Skeletal muscle tissue (tissue), 3 donors: ENCODE measurements at regions not wholly inside any gene's neighbourhood (a gene's known extent, or its start where the extent isn't known, plus 50 kb on each side); places are given as distances from the start of the nearest gene placed in this dataset.

Experiments used
- H3K27ac ChIP-seq: one replicate; pipeline ENCODE4 v1.7.0; 2013; ENCODE audit warnings: mild to moderate bottlenecking, low read depth, low read length, inconsistent platforms
- H3K27me3 ChIP-seq, 3 donors: one replicate each; pipeline ENCODE4 v1.7.0; 2013; ENCODE audit warnings: low read length in 3 of 3; ENCODE audit not compliant: control insufficient read depth in 3 of 3, insufficient read depth in 3 of 3
- H3K36me3 ChIP-seq, 3 donors: one replicate each; pipeline ENCODE4 v1.7.0; 2013; ENCODE audit warnings: low read length in 3 of 3; ENCODE audit not compliant: control insufficient read depth in 3 of 3, insufficient read depth in 3 of 3
- H3K4me1 ChIP-seq, 3 donors: one replicate each; pipeline ENCODE4 v1.7.0; 2013; ENCODE audit warnings: low read length in 3 of 3, mild to moderate bottlenecking in 3 of 3; ENCODE audit not compliant: control insufficient read depth in 3 of 3, insufficient read depth in 3 of 3
- H3K4me3 ChIP-seq, 3 donors: one replicate each; pipeline ENCODE4 v1.7.0; 2013; ENCODE audit warnings: low read length in 3 of 3
- H3K9ac ChIP-seq, 3 donors: one replicate each; pipeline ENCODE4 v1.7.0; 2013; ENCODE audit warnings: low read length in 3 of 3, mild to moderate bottlenecking in 3 of 3, moderate library complexity in 2 of 3, low read depth in 1 of 3
- H3K9me3 ChIP-seq, 3 donors: one replicate each; pipeline ENCODE4 v1.7.0; 2013; ENCODE audit warnings: low read length in 3 of 3; ENCODE audit not compliant: control insufficient read depth in 3 of 3
- donor health status: Osteomylitis.

DNA sequence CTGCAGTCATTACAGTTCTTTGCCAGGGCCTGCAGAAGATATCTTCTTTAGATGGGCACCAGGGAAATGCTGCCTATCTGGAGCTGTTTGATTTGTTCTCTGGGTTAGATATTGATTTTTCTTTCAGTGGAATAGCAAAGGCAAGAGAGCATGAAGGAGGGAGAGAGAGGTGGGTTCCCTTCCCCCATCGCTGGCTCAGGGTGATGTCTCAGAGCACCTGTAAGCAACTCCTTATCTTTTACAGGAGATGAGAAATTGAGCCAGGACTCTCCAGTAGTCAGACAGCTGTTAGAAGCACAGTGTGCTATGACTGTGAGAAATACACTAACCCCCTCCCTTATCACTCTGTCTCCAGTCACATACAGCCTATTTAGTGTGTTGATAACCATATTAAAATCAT is 89.3 kb upstream of the SLC24A5 start:
- no peak overlapping the region for H3K9ac ChIP-seq
- H3K27ac ChIP-seq, result no peak overlapping the region
- no peak overlapping the region for H3K4me3 ChIP-seq
- no peaks in the 10 kb centered on the region for H3K4me1 ChIP-seq
- H3K9me3 ChIP-seq, result no peaks in the 10 kb centered on the region
- H3K27me3 ChIP-seq, result peaks cover 0 to 8% (median 0%) of the 10 kb centered on the region in 3 donors
- H3K36me3 ChIP-seq, result no peaks in the 10 kb centered on the region

GRCh38 chr15:48031973-48032372 is 88.8 kb upstream of the SLC24A5 start:
- no peak overlapping the region for H3K9ac ChIP-seq
- no peaks in the 10 kb centered on the region for H3K4me1 ChIP-seq
- no peaks in the 10 kb centered on the region for H3K36me3 ChIP-seq
- H3K27me3 ChIP-seq, result peaks cover 0 to 3% (median 0%) of the 10 kb centered on the region in 3 donors
- H3K27ac ChIP-seq, result no peak overlapping the region
- no peaks in the 10 kb centered on the region for H3K9me3 ChIP-seq
- no peak overlapping the region for H3K4me3 ChIP-seq

DNA sequence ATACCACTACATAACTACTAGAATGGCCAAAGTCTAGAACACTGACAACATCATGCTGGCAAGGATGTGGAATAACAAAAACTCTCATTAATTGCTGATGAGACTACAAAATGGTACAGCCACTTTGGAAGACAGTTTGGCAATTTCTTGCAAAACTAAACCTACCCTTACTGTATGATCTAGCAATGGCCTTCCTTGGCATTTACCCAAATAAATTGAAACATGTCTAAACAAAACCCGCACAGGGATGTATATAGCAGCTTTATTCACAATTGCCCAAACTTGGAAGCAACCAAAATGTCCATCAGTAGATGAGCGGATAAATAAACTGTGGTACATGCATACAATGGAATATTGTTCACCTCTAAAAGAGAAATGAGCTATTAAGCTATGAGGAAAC is 87.9 kb upstream of the SLC24A5 start:
- H3K4me3 ChIP-seq, result no peak overlapping the region
- no peaks in the 10 kb centered on the region for H3K36me3 ChIP-seq
- H3K27ac ChIP-seq, result no peak overlapping the region
- H3K4me1 ChIP-seq, result no peaks in the 10 kb centered on the region
- no peaks in the 10 kb centered on the region for H3K9me3 ChIP-seq
- no peaks in the 10 kb centered on the region for H3K27me3 ChIP-seq
- H3K9ac ChIP-seq, result no peak overlapping the region

GRCh38 chr15:48038221-48038620 is 82.6 kb upstream of the SLC24A5 start:
- no peaks in the 10 kb centered on the region for H3K4me1 ChIP-seq
- H3K9me3 ChIP-seq, result no peaks in the 10 kb centered on the region
- H3K4me3 ChIP-seq, result no peak overlapping the region
- H3K27me3 ChIP-seq, result peaks cover 0 to 3% (median 0%) of the 10 kb centered on the region in 3 donors
- H3K27ac ChIP-seq, result no peak overlapping the region
- H3K9ac ChIP-seq, result no peak overlapping the region
- no peaks in the 10 kb centered on the region for H3K36me3 ChIP-seq

DNA sequence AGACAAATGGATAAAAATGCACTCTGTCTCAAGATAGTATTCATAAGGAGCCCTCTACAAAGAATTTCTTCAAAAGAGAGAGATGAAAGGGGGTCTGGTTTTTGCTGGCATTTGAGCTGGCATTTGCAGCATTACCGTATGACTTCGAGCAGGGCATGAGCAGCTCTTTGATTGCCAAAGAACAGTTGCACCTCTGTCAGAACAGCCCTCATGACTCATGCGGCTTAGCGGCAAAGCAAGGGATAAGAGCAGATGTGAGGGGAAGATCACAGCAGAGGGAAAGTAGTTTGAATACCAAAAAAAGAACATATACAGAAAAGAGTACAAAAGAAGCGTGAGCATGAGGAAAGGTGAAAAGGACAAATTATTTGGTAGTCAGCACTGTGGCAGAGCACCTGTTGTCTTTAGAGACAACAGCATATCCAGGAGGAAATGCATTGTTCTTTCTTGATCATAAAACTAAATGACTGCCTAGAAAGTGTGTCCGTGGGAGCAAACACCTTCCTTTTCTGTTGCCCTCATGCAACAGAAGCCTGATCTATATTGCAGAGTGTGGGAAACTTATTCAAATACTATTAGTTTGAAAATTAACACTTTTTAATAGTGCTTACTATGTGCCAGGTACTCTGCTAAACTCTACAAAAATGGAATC is 80.5 kb upstream of the SLC24A5 start:
- Histone ChIP-seq H3K27ac (no peak overlapping the region), H3K9ac (no peak overlapping the region), H3K36me3 (no peaks in the 10 kb centered on the region), H3K27me3 (peaks cover 0 to 3% (median 0%) of the 10 kb centered on the region in 3 donors), H3K4me3 (no peak overlapping the region), H3K9me3 (no peaks in the 10 kb centered on the region), H3K4me1 (no peaks in the 10 kb centered on the region)

GRCh38 chr15:48041454-48041853 is 79.3 kb upstream of the SLC24A5 start:
- H3K9me3 ChIP-seq, result no peaks in the 10 kb centered on the region
- H3K9ac ChIP-seq, result no peak overlapping the region
- H3K4me1 ChIP-seq, result no peaks in the 10 kb centered on the region
- no peaks in the 10 kb centered on the region for H3K36me3 ChIP-seq
- peaks cover 0 to 3% (median 0%) of the 10 kb centered on the region in 3 donors for H3K27me3 ChIP-seq
- H3K4me3 ChIP-seq, result no peak overlapping the region
- H3K27ac ChIP-seq, result no peak overlapping the region

DNA sequence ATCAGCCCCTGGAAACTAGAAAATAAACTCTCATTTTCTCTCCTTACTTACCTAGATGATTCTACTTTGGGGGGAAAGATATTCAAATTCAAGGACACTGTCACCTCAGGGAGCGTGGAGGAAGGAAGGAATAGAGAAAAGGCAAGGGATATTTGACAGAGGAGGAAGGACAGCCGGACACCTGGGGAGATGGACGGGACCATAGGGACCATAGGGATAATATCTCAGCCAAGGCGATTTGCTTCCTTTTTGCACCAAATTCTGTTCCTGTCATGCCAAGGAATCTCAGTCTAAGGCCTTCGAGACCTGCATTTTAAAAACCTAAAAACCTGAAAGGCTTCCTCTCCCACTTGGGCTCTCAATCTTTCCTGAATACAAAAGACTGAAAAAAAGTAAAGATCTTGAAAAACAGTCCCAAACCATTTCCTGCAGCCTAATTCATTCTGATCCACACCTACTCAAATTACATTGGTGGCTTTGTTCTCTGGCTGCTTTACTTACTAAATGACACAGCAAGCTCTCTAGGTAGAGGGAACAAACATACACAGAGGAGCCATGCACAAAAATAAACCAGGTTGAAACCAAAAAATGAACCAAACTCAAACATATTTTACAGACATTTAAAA is 73.9 kb upstream of the SLC24A5 start:
- no peaks in the 10 kb centered on the region for H3K4me1 ChIP-seq
- no peaks in the 10 kb centered on the region for H3K9me3 ChIP-seq
- no peaks in the 10 kb centered on the region for H3K36me3 ChIP-seq
- no peaks in the 10 kb centered on the region for H3K27me3 ChIP-seq
- H3K4me3 ChIP-seq, result no peak overlapping the region
- no peak overlapping the region for H3K27ac ChIP-seq
- H3K9ac ChIP-seq, result no peak overlapping the region

DNA sequence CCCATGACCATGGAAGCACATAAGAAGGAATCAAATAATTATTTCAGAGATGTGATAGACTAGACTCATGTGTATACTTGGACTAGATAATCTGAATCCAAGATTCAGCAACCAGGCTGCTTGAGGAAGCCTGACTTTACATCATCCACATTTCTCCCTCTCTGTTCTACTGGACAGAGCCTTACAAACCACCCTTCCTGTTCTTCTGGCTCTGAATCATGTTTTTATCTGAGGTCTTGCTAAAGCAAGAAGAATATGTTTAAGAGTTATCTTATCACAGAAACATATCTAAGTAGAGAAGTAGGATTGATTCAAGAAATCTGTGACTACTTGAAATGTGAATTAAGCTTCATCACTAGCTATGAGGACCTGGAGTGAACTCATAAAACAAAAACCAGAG is 71.1 kb upstream of the SLC24A5 start:
- no peak overlapping the region for H3K9ac ChIP-seq
- no peak overlapping the region for H3K27ac ChIP-seq
- no peaks in the 10 kb centered on the region for H3K4me1 ChIP-seq
- no peaks in the 10 kb centered on the region for H3K27me3 ChIP-seq
- no peaks in the 10 kb centered on the region for H3K36me3 ChIP-seq
- H3K4me3 ChIP-seq, result no peak overlapping the region
- H3K9me3 ChIP-seq, result no peaks in the 10 kb centered on the region

DNA sequence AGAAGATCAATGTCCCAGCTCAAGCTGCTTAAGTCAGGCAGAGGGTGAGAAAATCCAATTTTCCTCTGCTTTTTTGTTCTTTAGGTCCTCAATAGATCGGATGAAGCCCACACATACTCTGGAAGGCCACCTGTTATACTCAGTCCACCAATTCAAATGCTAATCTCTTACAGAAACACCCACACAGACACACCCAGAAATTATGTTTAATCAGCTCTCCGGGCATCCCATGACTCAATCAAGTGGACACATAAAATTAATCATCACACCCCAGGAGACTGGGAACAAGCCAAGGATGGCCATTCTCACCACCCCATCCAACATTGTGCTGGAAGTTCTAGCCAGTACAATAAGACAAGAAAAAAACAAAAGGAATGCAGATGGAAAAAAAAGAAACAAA is 67.8 kb upstream of the SLC24A5 start:
- no peaks in the 10 kb centered on the region for H3K4me1 ChIP-seq
- H3K27me3 ChIP-seq, result no peaks in the 10 kb centered on the region
- no peak overlapping the region for H3K4me3 ChIP-seq
- H3K36me3 ChIP-seq, result no peaks in the 10 kb centered on the region
- H3K9ac ChIP-seq, result no peak overlapping the region
- no peaks in the 10 kb centered on the region for H3K9me3 ChIP-seq
- no peak overlapping the region for H3K27ac ChIP-seq

DNA sequence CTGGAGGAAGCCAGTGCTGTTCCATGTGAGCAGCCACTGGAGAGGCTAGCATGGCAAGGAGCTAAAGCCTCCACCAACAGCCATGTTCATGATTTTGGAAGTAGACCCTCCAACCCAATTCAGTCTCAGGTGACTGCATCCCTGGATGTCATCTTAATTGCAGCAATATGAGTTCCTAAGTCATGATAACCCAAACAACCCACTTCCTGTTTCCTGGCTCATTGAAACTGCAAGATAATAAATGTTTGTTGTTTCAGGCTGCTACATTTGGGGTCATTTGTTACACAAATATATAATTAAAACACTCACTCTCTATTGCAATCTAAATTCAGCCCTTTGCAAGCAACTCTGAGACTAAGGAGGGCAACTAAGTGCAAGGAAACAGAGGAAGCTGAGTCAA is 62.4 kb upstream of the SLC24A5 start:
- Histone ChIP-seq H3K9ac (no peak overlapping the region), H3K27me3 (no peaks in the 10 kb centered on the region), H3K9me3 (no peaks in the 10 kb centered on the region), H3K36me3 (no peaks in the 10 kb centered on the region), H3K27ac (no peak overlapping the region), H3K4me3 (no peak overlapping the region), H3K4me1 (no peaks in the 10 kb centered on the region)
